ENCODE measurements at regions not wholly inside any gene's neighbourhood (a gene's known extent, or its start where the extent isn't known, plus 50 kb on each side); places are given as distances from the start of the nearest gene placed in this dataset.

- CTCF ChIA-PET, result interaction anchor here (1.1 kb wide), 1 partner anchor 20 kb away, joined by 3 read pairs; no protein-coding TSS in a partner anchor
- Histone ChIP-seq H3K4me3 (ENCODE audit: low read depth, low read length, poor library complexity, severe bottlenecking) (peak overlapping the region; percentile 54), H3K9me3 (ENCODE audit: low read depth, low read length, poor library complexity, severe bottlenecking) (no peaks in the 10 kb centered on the region), H3K4me1 (ENCODE audit: insufficient read depth, low read length, poor library complexity, severe bottlenecking) (peaks cover 13% of the 10 kb centered on the region), H3K27ac (ENCODE audit: low read depth, low read length, poor library complexity, severe bottlenecking) (peak overlapping the region; percentile 79), H3K27me3 (replicated peaks; ENCODE audit: insufficient read depth, low read depth, low read length, poor library complexity) (no peaks in the 10 kb centered on the region), H3K36me3 (ENCODE audit: insufficient read depth, low read length, poor library complexity, severe bottlenecking) (no peaks in the 10 kb centered on the region)
- POLR2A ChIA-PET (ENCODE audit: low non-redundant PET), result no interaction called here
- intact Hi-C loops (cut with micrococcal nuclease; ENCODE audit: unreplicated experiment), result loop anchor here (2.0 kb wide), 1 partner anchor 42 kb away; no protein-coding TSS in a partner anchor
- no TSS peak for BruUV-seq (replicated peaks)
- DNase-seq (ENCODE audit: low spot score), result peak; percentile 95
- TF ChIP-seq EZH2 (IDR thresholded peaks at IDR 0.05; ENCODE audit: borderline replicate concordance, low read depth, low read length, poor library complexity, severe bottlenecking), result no peak
- peak; percentile 42 for TF ChIP-seq CTCF (conservative IDR thresholded peaks at IDR 0.05; ENCODE audit: low read depth, low read length)
Measured at GRCh38 chr6:28606424-28607391, 81.0 kb downstream of the GPX5 start.

- ChIA-PET CTCF (no interaction called here), POLR2A (ENCODE audit: low non-redundant PET) (no interaction called here)
- H3K4me3 ChIP-seq (ENCODE audit: low read depth, low read length, poor library complexity, severe bottlenecking), result no peak overlapping the region
- intact Hi-C loops (cut with micrococcal nuclease; ENCODE audit: unreplicated experiment), result loop anchor here (2.0 kb wide), 1 partner anchor 41 kb away; no protein-coding TSS in a partner anchor
- DNase-seq (ENCODE audit: low spot score), result no peak
- no peak overlapping the region for H3K27ac ChIP-seq (ENCODE audit: low read depth, low read length, poor library complexity, severe bottlenecking)
- no peak for TF ChIP-seq EZH2 (IDR thresholded peaks at IDR 0.05; ENCODE audit: borderline replicate concordance, low read depth, low read length, poor library complexity, severe bottlenecking)
- no peak for TF ChIP-seq CTCF (conservative IDR thresholded peaks at IDR 0.05; ENCODE audit: low read depth, low read length)
- BruUV-seq (replicated peaks), result no TSS peak
- H3K27me3 ChIP-seq (replicated peaks; ENCODE audit: insufficient read depth, low read depth, low read length, poor library complexity), result no peaks in the 10 kb centered on the region
- H3K4me1 ChIP-seq (ENCODE audit: insufficient read depth, low read length, poor library complexity, severe bottlenecking), result peaks cover 13% of the 10 kb centered on the region
- no peaks in the 10 kb centered on the region for H3K9me3 ChIP-seq (ENCODE audit: low read depth, low read length, poor library complexity, severe bottlenecking)
- no peaks in the 10 kb centered on the region for H3K36me3 ChIP-seq (ENCODE audit: insufficient read depth, low read length, poor library complexity, severe bottlenecking)
Measured at GRCh38 chr6:28607990-28608389, 82.3 kb downstream of the GPX5 start.

GRCh38 chr6:28609672-28610071, 84.0 kb downstream of the GPX5 start:
- H3K9me3 ChIP-seq (ENCODE audit: low read depth, low read length, poor library complexity, severe bottlenecking), result no peaks in the 10 kb centered on the region
- CTCF ChIA-PET, result no interaction called here
- TF ChIP-seq EZH2 (IDR thresholded peaks at IDR 0.05; ENCODE audit: borderline replicate concordance, low read depth, low read length, poor library complexity, severe bottlenecking), result no peak
- TF ChIP-seq CTCF (conservative IDR thresholded peaks at IDR 0.05; ENCODE audit: low read depth, low read length), result no peak

More at GRCh38 chr6:28609672-28610071, 84.0 kb downstream of the GPX5 start:
- Histone ChIP-seq H3K4me1 (ENCODE audit: insufficient read depth, low read length, poor library complexity, severe bottlenecking) (peaks cover 13% of the 10 kb centered on the region), H3K27me3 (replicated peaks; ENCODE audit: insufficient read depth, low read depth, low read length, poor library complexity) (no peaks in the 10 kb centered on the region), H3K27ac (ENCODE audit: low read depth, low read length, poor library complexity, severe bottlenecking) (no peak overlapping the region), H3K36me3 (ENCODE audit: insufficient read depth, low read length, poor library complexity, severe bottlenecking) (no peaks in the 10 kb centered on the region), H3K4me3 (ENCODE audit: low read depth, low read length, poor library complexity, severe bottlenecking) (no peak overlapping the region)
- POLR2A ChIA-PET (ENCODE audit: low non-redundant PET), result interaction anchor here (0.6 kb wide), 1 partner anchor 372 kb away, joined by 4 read pairs; no protein-coding TSS in a partner anchor
- DNase-seq (ENCODE audit: low spot score), result no peak
- no TSS peak for BruUV-seq (replicated peaks)
- intact Hi-C loops (cut with micrococcal nuclease; ENCODE audit: unreplicated experiment), result no loop called here
